ENCODE measurements at regions not wholly inside any gene's neighbourhood (a gene's known extent, or its start where the extent isn't known, plus 50 kb on each side); places are given as distances from the start of the nearest gene placed in this dataset.

DNA sequence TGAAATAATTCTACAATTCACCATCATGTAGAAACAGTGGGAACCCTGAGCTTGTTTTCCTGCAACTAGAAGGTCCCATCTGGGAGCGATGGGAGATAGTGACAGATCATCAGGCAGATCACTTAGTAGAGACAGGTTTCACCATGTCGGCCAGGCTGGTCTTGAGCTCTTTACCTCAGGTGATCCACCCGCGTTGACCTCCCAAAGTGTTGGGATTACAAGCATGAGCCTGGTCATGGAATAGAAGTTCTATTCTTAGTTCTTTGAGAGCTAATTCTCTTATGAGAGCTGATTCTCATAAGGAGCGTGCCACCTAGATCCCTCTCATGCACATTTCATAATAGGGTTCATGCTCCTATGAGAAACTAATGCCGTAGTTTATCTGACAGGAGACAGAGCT, 778.0 kb upstream of the AUTS2 start:
- H3K9me3 ChIP-seq (ENCODE audit: insufficient read depth, low read length, severe bottlenecking) = peaks cover 3% of the 10 kb centered on the region
- H3K79me2 ChIP-seq (ENCODE audit: insufficient read depth, low read length) = no peaks in the 10 kb centered on the region
- no peak overlapping the region for H3K9ac ChIP-seq (ENCODE audit: low read depth, low read length)
- no peak overlapping the region for H3K4me2 ChIP-seq (ENCODE audit: insufficient read depth, low read length)
- no peak for ATAC-seq (ENCODE audit: insufficient read depth, low read depth)
- H3K27ac ChIP-seq (ENCODE audit: low read length) = no peak overlapping the region
- TF ChIP-seq, protein P1, sequence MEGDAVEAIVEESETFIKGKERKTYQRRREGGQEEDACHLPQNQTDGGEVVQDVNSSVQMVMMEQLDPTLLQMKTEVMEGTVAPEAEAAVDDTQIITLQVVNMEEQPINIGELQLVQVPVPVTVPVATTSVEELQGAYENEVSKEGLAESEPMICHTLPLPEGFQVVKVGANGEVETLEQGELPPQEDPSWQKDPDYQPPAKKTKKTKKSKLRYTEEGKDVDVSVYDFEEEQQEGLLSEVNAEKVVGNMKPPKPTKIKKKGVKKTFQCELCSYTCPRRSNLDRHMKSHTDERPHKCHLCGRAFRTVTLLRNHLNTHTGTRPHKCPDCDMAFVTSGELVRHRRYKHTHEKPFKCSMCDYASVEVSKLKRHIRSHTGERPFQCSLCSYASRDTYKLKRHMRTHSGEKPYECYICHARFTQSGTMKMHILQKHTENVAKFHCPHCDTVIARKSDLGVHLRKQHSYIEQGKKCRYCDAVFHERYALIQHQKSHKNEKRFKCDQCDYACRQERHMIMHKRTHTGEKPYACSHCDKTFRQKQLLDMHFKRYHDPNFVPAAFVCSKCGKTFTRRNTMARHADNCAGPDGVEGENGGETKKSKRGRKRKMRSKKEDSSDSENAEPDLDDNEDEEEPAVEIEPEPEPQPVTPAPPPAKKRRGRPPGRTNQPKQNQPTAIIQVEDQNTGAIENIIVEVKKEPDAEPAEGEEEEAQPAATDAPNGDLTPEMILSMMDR (IDR thresholded peaks at IDR 0.05; ENCODE audit: borderline replicate concordance, extremely low read depth, low read length, poor library complexity, severe bottlenecking) = no peak
- no peak for TF ChIP-seq EZH2 (IDR thresholded peaks at IDR 0.05; ENCODE audit: borderline replicate concordance, low read depth, low read length, severe bottlenecking)
- H3K27me3 ChIP-seq (ENCODE audit: insufficient read depth, low read length, poor library complexity) = no peaks in the 10 kb centered on the region
- DNase-seq = no peak
- no peaks in the 10 kb centered on the region for H3K36me3 ChIP-seq (ENCODE audit: insufficient read depth, low read length)
- no peaks in the 10 kb centered on the region for H4K20me1 ChIP-seq (ENCODE audit: insufficient read depth, low read length)
- H3K4me3 ChIP-seq (ENCODE audit: low read depth in 1 of 2, low read length in 2 of 2) = no peak overlapping the region
- H3K4me1 ChIP-seq (ENCODE audit: insufficient read depth, low read length) = no peaks in the 10 kb centered on the region
- H2AFZ ChIP-seq (ENCODE audit: low read depth, low read length) = no peak overlapping the region

- no peak overlapping the region for H2AFZ ChIP-seq (ENCODE audit: low read depth, low read length)
- no peak overlapping the region for H3K4me2 ChIP-seq (ENCODE audit: insufficient read depth, low read length)
- no peaks in the 10 kb centered on the region for H3K36me3 ChIP-seq (ENCODE audit: insufficient read depth, low read length)
- TF ChIP-seq, protein P1 (IDR thresholded peaks at IDR 0.05; ENCODE audit: borderline replicate concordance, extremely low read depth, low read length, poor library complexity, severe bottlenecking) = no peak
- no peak for TF ChIP-seq EZH2 (IDR thresholded peaks at IDR 0.05; ENCODE audit: borderline replicate concordance, low read depth, low read length, severe bottlenecking)
- DNase-seq (no peak), ATAC-seq (ENCODE audit: insufficient read depth, low read depth) (no peak)
- no peaks in the 10 kb centered on the region for H4K20me1 ChIP-seq (ENCODE audit: insufficient read depth, low read length)
- H3K4me1 ChIP-seq (ENCODE audit: insufficient read depth, low read length) = no peaks in the 10 kb centered on the region
- H3K79me2 ChIP-seq (ENCODE audit: insufficient read depth, low read length) = no peaks in the 10 kb centered on the region
- no peak overlapping the region for H3K27ac ChIP-seq (ENCODE audit: low read length)
- H3K9ac ChIP-seq (ENCODE audit: low read depth, low read length) = no peak overlapping the region
- no peaks in the 10 kb centered on the region for H3K27me3 ChIP-seq (ENCODE audit: insufficient read depth, low read length, poor library complexity)
- H3K9me3 ChIP-seq (ENCODE audit: insufficient read depth, low read length, severe bottlenecking) = peaks cover 3% of the 10 kb centered on the region
- H3K4me3 ChIP-seq (ENCODE audit: low read depth in 1 of 2, low read length in 2 of 2) = no peak overlapping the region
These were observed 776.4 kb upstream of the AUTS2 start for GRCh38 chr7:68821846-68822245.

DNA sequence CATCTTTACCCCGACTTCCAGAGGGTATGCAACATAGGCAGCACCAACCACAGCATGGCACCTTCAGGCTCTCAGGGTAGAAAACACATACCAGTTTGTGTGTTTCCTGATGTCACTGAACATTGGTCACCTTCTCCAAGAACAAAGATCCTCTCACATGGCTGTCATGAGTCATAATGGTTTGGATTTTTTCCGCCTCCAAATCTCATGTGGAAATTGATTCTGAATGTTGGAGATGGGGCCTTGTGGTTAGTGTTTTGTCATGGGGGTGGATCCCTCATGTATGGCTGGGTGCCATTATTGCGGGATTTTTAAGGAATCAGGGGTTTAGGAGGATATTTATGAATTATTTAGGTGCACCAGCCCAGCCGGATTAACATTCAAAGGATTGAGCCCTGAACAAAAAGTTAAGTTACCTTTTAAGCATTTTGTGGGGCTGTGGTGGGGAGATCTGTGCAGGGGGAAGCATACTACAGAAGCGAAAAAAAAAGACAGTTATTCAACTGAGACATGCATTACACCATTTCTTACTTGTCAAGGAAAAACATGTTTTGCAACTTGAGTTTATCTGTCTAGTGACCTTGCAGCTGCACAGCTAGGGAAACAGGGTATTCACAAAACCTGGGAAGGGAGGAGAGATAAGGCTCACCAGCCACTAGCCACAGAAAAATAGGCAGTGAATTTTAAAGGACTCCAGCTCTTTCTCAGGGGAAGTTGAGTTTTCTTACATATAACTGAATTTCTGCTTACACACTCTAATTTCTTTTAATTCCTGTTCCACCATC, 774.1 kb upstream of the AUTS2 start:
- H2AFZ ChIP-seq (ENCODE audit: low read depth, low read length) = no peak overlapping the region
- H4K20me1 ChIP-seq (ENCODE audit: insufficient read depth, low read length) = no peaks in the 10 kb centered on the region
- no peak for TF ChIP-seq EZH2 (IDR thresholded peaks at IDR 0.05; ENCODE audit: borderline replicate concordance, low read depth, low read length, severe bottlenecking)
- TF ChIP-seq, protein P1 (IDR thresholded peaks at IDR 0.05; ENCODE audit: borderline replicate concordance, extremely low read depth, low read length, poor library complexity, severe bottlenecking) = no peak
- no peak overlapping the region for H3K27ac ChIP-seq (ENCODE audit: low read length)
- ATAC-seq (ENCODE audit: insufficient read depth, low read depth) = no peak
- peaks cover 3% of the 10 kb centered on the region for H3K9me3 ChIP-seq (ENCODE audit: insufficient read depth, low read length, severe bottlenecking)
- H3K4me2 ChIP-seq (ENCODE audit: insufficient read depth, low read length) = no peak overlapping the region
- no peak for DNase-seq
- H3K79me2 ChIP-seq (ENCODE audit: insufficient read depth, low read length) = no peaks in the 10 kb centered on the region
- H3K9ac ChIP-seq (ENCODE audit: low read depth, low read length) = no peak overlapping the region
- no peaks in the 10 kb centered on the region for H3K36me3 ChIP-seq (ENCODE audit: insufficient read depth, low read length)
- H3K4me3 ChIP-seq (ENCODE audit: low read depth in 1 of 2, low read length in 2 of 2) = no peak overlapping the region
- no peaks in the 10 kb centered on the region for H3K4me1 ChIP-seq (ENCODE audit: insufficient read depth, low read length)
- no peaks in the 10 kb centered on the region for H3K27me3 ChIP-seq (ENCODE audit: insufficient read depth, low read length, poor library complexity)

All from DND-41 (cell line).